K562 (cell line): ENCODE measurements at regions not wholly inside any gene's neighbourhood (a gene's known extent, or its start where the extent isn't known, plus 50 kb on each side); places are given as distances from the start of the nearest gene placed in this dataset.

Experiments
- ARID2 ChIP-seq: fragments of 450-650 bp; IDR thresholded peaks from 2 replicates; pipeline ENCODE4 v1.6.1; 2017; ENCODE audit warnings: antibody characterized with exemption, mild to moderate bottlenecking
- BRD9 ChIP-seq: fragments of 450-650 bp; IDR thresholded peaks from 2 replicates; pipeline ENCODE4 v1.6.1; 2018; ENCODE audit warnings: low read depth; ENCODE audit not compliant: partially characterized antibody
- DDX20 ChIP-seq: fragments of 450-650 bp; IDR thresholded peaks from 2 replicates; pipeline ENCODE4 v1.6.1; 2016; ENCODE audit warnings: missing genetic modification characterization, low read depth, mild to moderate bottlenecking, missing compliant biosample characterization, moderate library complexity
- DMBX1 ChIP-seq: fragments of 250-450 bp; sonication (Bioruptor Pico); IDR thresholded peaks from 2 replicates; pipeline ENCODE4 v1.8.0; 2022; ENCODE audit warnings: inconsistent platforms, mild to moderate bottlenecking, moderate library complexity, borderline replicate concordance
- FOXA3 ChIP-seq, 2 experiments: fragments of 450-650 bp in 1 of 2; sonication (generic) in 1 of 2; formaldehyde crosslinking; IDR thresholded peaks in 1 of 2; conservative IDR thresholded peaks in 1 of 2; 2 replicates each; pipeline versions ENCODE4 v1.4.0 to v1.8.0; 2020 to 2022; ENCODE audit warnings: mild to moderate bottlenecking in 2 of 2, missing genetic modification reagents in 1 of 2
- NCOA1 ChIP-seq: fragments of 450-650 bp; IDR thresholded peaks from 2 replicates; pipeline ENCODE4 v1.6.1; 2016; ENCODE audit warnings: low read depth
- PBX2 ChIP-seq, 2 experiments: IDR thresholded peaks in 1 of 2; conservative IDR thresholded peaks in 1 of 2; 2 replicates each; pipeline ENCODE4 v1.6.1; 2016; ENCODE audit warnings: low read depth in 2 of 2, mild to moderate bottlenecking in 1 of 2, missing compliant biosample characterization in 1 of 2, missing genetic modification characterization in 1 of 2, moderate library complexity in 1 of 2
- POLR2H ChIP-seq: IDR thresholded peaks from 2 replicates; pipeline ENCODE4 v1.6.1; 2016; ENCODE audit warnings: missing genetic modification characterization, low read depth, mild to moderate bottlenecking, control low read depth, missing compliant biosample characterization, moderate library complexity
- PTTG1 ChIP-seq: fragments of 450-650 bp; IDR thresholded peaks from 2 replicates; pipeline ENCODE4 v1.6.1; 2016; ENCODE audit warnings: low read depth, mild to moderate bottlenecking, missing genetic modification characterization, missing compliant biosample characterization
- SAP30 ChIP-seq: fragments of 200-600 bp; sonication (generic); IDR thresholded peaks from 2 replicates; pipeline ENCODE4 v1.6.1; 2012; ENCODE audit warnings: borderline replicate concordance, low read depth, mild to moderate bottlenecking, moderate library complexity, low read length, control low read depth, inconsistent platforms; ENCODE audit not compliant: insufficient read depth, poor library complexity, severe bottlenecking
- SIN3B ChIP-seq: fragments of 450-650 bp; IDR thresholded peaks from 2 replicates; pipeline ENCODE4 v1.6.1; 2017; ENCODE audit warnings: low read depth, mild to moderate bottlenecking, moderate library complexity
- SNAPC5 ChIP-seq: fragments of 250-450 bp; sonication (Bioruptor Pico); IDR thresholded peaks from 2 replicates; pipeline ENCODE4 v1.8.0; 2021; ENCODE audit warnings: moderate library complexity, mild to moderate bottlenecking, inconsistent platforms
- SRSF7 ChIP-seq: fragments of 200-400 bp; formaldehyde crosslinking; optimal IDR thresholded peaks from 2 replicates; pipeline ENCODE3; 2017; ENCODE audit warnings: mild to moderate bottlenecking, low read depth, low read length
- STAG1 ChIP-seq: sonication (generic); formaldehyde crosslinking; IDR thresholded peaks from 2 replicates; pipeline ENCODE4 v1.5.0; 2020; ENCODE audit warnings: missing genetic modification reagents, borderline replicate concordance
- TAF1 ChIP-seq: IDR thresholded peaks from 2 replicates; pipeline ENCODE4 v1.6.1; 2011; ENCODE audit warnings: mild to moderate bottlenecking, low read length, moderate library complexity; ENCODE audit not compliant: insufficient read depth, control insufficient read depth, severe bottlenecking; ENCODE audit errors: extremely low read depth
- ZBTB2 ChIP-seq: fragments of 450-650 bp; IDR thresholded peaks from 2 replicates; pipeline ENCODE4 v1.6.1; 2016; ENCODE audit warnings: antibody characterized with exemption
- ZBTB49 ChIP-seq: sonication (generic); formaldehyde crosslinking; IDR thresholded peaks from 2 replicates; pipeline ENCODE4 v1.8.0; 2022; ENCODE audit warnings: missing genetic modification reagents, mild to moderate bottlenecking, borderline replicate concordance
- ZC3H11A ChIP-seq: IDR thresholded peaks from 2 replicates; pipeline ENCODE4 v1.6.1; 2012; ENCODE audit warnings: low read depth, low read length, improper control_type of control experiment
- ZEB2 ChIP-seq: fragments of 450-650 bp; IDR thresholded peaks from 2 replicates; pipeline ENCODE4 v1.6.1; 2016
- ZNF217 ChIP-seq: sonication (generic); formaldehyde crosslinking; IDR thresholded peaks from 2 replicates; pipeline ENCODE4 v1.8.0; 2022; ENCODE audit warnings: mild to moderate bottlenecking, missing genetic modification reagents
- ZNF668 ChIP-seq: fragments of 250-450 bp; sonication (Bioruptor Pico); IDR thresholded peaks from 2 replicates; pipeline ENCODE4 v1.8.0; 2022; ENCODE audit warnings: mild to moderate bottlenecking, inconsistent platforms
- ZNF77 ChIP-seq: fragments of 250-450 bp; sonication (Bioruptor Pico); IDR thresholded peaks from 2 replicates; pipeline ENCODE4 v1.5.0; 2020

GRCh38 chrX:13248867-13249486, 70.9 kb downstream of the ATXN3L start (continued):
- no peak for TF ChIP-seq PBX2 (CRISPR knock-in tag; IDR thresholded peaks at IDR 0.05; ENCODE audit: low read depth)
- TF ChIP-seq PBX2 (tag; conservative IDR thresholded peaks at IDR 0.05; ENCODE audit: low read depth), result 0 out of 2 replicates have a peak, but pooled peaks have one; percentile 19
- peak; percentile 67 for TF ChIP-seq DMBX1
- no peak for TF ChIP-seq ZBTB2
- no peak for TF ChIP-seq BRD9
- TF ChIP-seq PTTG1 (tag), result 0 out of 2 replicates have a peak, but pooled peaks have one; percentile 43
- TF ChIP-seq ZBTB49 (CRISPR knock-in tag), result no peak
- TF ChIP-seq ZNF668, result no peak
- no peak for TF ChIP-seq ZEB2
- no peak for TF ChIP-seq ARID2
- TF ChIP-seq SAP30, result no peak
- TF ChIP-seq SIN3B, result no peak
- TF ChIP-seq POLR2H (tag), result no peak
- no peak for TF ChIP-seq ZNF77
- TF ChIP-seq ZC3H11A, result no peak
- TF ChIP-seq SNAPC5, result no peak
- no peak for TF ChIP-seq ZNF217 (CRISPR knock-in tag)
- no peak for TF ChIP-seq STAG1
- no peak for TF ChIP-seq NCOA1
- TF ChIP-seq TAF1, result no peak
- no peak for TF ChIP-seq SRSF7
- no peak for TF ChIP-seq FOXA3 (CRISPR knock-in tag; conservative IDR thresholded peaks at IDR 0.05 in 1 of 2, IDR thresholded peaks at IDR 0.05 in 1 of 2)
- TF ChIP-seq DDX20 (tag), result peak; percentile 84
